ENCODE measurements at regions not wholly inside any gene's neighbourhood (a gene's known extent, or its start where the extent isn't known, plus 50 kb on each side); places are given as distances from the start of the nearest gene placed in this dataset.

DNA sequence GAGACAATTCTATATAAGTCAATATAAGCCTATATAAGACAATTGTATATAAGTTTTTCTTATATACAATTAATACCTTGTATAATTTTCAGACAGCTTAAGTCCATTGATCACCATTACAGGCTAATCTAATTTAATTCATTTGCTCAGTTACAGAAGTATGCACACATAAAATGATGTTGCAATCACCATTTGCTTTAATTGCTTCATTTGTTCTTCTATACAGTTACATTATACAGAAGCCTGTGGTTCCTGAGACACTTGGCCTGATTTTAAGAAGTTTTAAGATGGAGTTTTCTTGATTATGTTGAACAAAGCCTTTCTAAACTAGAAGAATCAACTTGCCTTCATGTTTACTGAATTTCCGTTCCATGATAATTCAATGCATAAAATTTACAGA, 314.6 kb upstream of the PDE3A start:
- no peaks in the 10 kb centered on the region for H3K27me3 ChIP-seq
- no peak overlapping the region for H3K27ac ChIP-seq
- intact Hi-C loops (cut with DNase I), result no loop called here
- DNase-seq (ENCODE audit: extremely low spot score in 2 of 2), result no peak
- no peaks in the 10 kb centered on the region for H3K4me1 ChIP-seq
- no peaks in the 10 kb centered on the region for H3K36me3 ChIP-seq
- no peak overlapping the region for H3K4me3 ChIP-seq
- no peak for TF ChIP-seq POLR2AphosphoS5 (IDR thresholded peaks at IDR 0.05; ENCODE audit: insufficient read depth in 1 of 2, low read depth in 1 of 2)
- no peak for TF ChIP-seq POLR2A (IDR thresholded peaks at IDR 0.05)
- TF ChIP-seq, protein P1, sequence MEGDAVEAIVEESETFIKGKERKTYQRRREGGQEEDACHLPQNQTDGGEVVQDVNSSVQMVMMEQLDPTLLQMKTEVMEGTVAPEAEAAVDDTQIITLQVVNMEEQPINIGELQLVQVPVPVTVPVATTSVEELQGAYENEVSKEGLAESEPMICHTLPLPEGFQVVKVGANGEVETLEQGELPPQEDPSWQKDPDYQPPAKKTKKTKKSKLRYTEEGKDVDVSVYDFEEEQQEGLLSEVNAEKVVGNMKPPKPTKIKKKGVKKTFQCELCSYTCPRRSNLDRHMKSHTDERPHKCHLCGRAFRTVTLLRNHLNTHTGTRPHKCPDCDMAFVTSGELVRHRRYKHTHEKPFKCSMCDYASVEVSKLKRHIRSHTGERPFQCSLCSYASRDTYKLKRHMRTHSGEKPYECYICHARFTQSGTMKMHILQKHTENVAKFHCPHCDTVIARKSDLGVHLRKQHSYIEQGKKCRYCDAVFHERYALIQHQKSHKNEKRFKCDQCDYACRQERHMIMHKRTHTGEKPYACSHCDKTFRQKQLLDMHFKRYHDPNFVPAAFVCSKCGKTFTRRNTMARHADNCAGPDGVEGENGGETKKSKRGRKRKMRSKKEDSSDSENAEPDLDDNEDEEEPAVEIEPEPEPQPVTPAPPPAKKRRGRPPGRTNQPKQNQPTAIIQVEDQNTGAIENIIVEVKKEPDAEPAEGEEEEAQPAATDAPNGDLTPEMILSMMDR (IDR thresholded peaks at IDR 0.05), result no peak
- H3K9me3 ChIP-seq, result no peaks in the 10 kb centered on the region

DNA sequence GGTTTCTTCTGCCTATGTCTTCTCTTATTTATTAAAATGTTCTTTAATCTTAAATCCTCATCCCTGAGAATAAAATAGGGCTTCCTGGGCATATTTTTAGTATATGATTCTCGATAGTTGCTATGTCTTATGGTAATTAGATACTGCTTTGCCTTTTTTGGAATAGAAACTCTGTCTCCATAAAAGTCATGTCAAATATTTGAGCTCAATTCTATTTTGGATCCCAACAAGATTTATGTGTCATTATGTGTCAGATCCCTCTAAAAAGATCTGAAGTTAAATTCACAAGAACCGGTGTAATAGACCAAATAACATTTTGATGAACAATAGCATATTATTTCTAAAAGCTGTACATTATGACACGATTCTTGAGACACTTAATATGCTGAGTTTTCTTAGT, 312.5 kb upstream of the PDE3A start:
- TF ChIP-seq, protein P1 (IDR thresholded peaks at IDR 0.05), result no peak
- TF ChIP-seq POLR2AphosphoS5 (IDR thresholded peaks at IDR 0.05; ENCODE audit: insufficient read depth in 1 of 2, low read depth in 1 of 2) (no peak), POLR2A (IDR thresholded peaks at IDR 0.05) (no peak)
- no peaks in the 10 kb centered on the region for H3K4me1 ChIP-seq
- no peaks in the 10 kb centered on the region for H3K27me3 ChIP-seq
- no peak for DNase-seq (ENCODE audit: extremely low spot score in 2 of 2)
- no peak overlapping the region for H3K4me3 ChIP-seq
- no peak overlapping the region for H3K27ac ChIP-seq
- no peaks in the 10 kb centered on the region for H3K9me3 ChIP-seq
- intact Hi-C loops (cut with DNase I), result no loop called here
- no peaks in the 10 kb centered on the region for H3K36me3 ChIP-seq

DNA sequence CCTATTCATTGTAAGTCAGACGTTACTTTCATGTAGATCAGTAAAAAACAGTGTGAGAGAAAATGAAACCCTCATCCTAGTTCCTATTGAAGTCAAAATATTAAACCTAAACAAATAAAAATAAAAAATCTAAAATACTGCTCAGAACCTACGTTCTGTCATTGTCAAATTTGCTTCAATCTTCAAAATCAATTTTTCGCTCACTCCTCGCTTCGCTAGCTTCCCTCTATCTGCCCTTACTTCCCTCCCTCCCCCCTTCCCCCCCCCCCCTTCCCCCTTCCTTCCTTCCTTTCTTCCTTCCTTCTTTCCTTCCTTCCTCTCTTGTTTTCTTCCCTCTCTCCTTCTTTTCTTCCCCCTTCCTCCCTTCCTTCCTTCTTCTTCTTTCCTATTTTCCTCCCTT, 310.9 kb upstream of the PDE3A start:
- no peaks in the 10 kb centered on the region for H3K36me3 ChIP-seq
- no peaks in the 10 kb centered on the region for H3K27me3 ChIP-seq
- H3K9me3 ChIP-seq, result no peaks in the 10 kb centered on the region
- no peak overlapping the region for H3K4me3 ChIP-seq
- TF ChIP-seq POLR2AphosphoS5 (IDR thresholded peaks at IDR 0.05; ENCODE audit: insufficient read depth in 1 of 2, low read depth in 1 of 2) (no peak), POLR2A (IDR thresholded peaks at IDR 0.05) (no peak)
- TF ChIP-seq, protein P1 (IDR thresholded peaks at IDR 0.05), result no peak
- no peak for DNase-seq (ENCODE audit: extremely low spot score in 2 of 2)
- no peak overlapping the region for H3K27ac ChIP-seq
- H3K4me1 ChIP-seq, result no peaks in the 10 kb centered on the region
- intact Hi-C loops (cut with DNase I), result no loop called here

DNA sequence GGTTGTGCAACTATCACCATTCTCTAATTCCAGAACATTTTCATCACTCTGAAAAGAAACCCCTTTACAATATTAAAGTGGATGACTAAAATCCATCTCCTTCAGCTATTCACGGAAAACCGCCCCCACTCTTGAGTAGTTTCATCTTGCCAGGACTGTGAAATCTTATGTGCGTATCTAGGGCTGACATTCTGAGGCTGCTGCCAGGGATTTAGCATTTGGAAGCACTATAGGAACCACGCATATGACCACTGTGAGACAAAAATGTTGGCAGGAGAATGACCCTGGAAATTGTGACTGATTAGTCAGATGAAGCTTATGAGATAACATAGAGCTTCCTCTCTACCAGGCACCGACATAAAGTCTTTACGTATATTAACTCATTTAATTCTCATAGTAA, 305.2 kb upstream of the PDE3A start:
- Histone ChIP-seq H3K27ac (no peak overlapping the region), H3K4me1 (no peaks in the 10 kb centered on the region), H3K36me3 (no peaks in the 10 kb centered on the region), H3K27me3 (no peaks in the 10 kb centered on the region), H3K9me3 (no peaks in the 10 kb centered on the region), H3K4me3 (no peak overlapping the region)
- DNase-seq (ENCODE audit: extremely low spot score in 2 of 2), result no peak
- TF ChIP-seq POLR2AphosphoS5 (IDR thresholded peaks at IDR 0.05; ENCODE audit: insufficient read depth in 1 of 2, low read depth in 1 of 2), result no peak
- TF ChIP-seq POLR2A (IDR thresholded peaks at IDR 0.05), result no peak
- TF ChIP-seq, protein P1 (IDR thresholded peaks at IDR 0.05), result no peak
- intact Hi-C loops (cut with DNase I), result no loop called here

DNA sequence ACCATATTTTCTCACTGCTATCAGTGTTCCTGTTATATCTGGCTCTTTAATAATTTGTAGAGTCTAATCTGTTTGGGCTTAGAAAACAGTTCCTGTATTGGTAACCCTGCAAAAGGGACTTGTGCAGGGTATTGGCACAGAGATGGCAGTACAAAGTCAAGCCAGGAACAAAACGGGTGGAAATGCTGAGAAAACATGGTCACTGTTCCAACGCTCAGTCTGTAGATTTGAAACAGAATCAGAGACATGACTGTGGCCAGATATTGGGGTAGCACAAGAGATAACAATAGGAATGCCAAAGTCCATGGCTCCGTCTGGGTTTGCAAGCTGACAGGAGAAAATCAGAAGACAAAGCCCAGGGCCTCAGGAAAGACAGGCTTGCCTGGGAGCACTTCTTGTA, 290.7 kb upstream of the PDE3A start:
- Histone ChIP-seq H3K4me1 (no peaks in the 10 kb centered on the region), H3K36me3 (no peaks in the 10 kb centered on the region), H3K27ac (no peak overlapping the region), H3K27me3 (no peaks in the 10 kb centered on the region), H3K4me3 (no peak overlapping the region), H3K9me3 (no peaks in the 10 kb centered on the region)
- TF ChIP-seq POLR2AphosphoS5 (IDR thresholded peaks at IDR 0.05; ENCODE audit: insufficient read depth in 1 of 2, low read depth in 1 of 2) (no peak), POLR2A (IDR thresholded peaks at IDR 0.05) (no peak)
- TF ChIP-seq, protein P1 (IDR thresholded peaks at IDR 0.05), result no peak
- intact Hi-C loops (cut with DNase I), result no loop called here
- DNase-seq (ENCODE audit: extremely low spot score in 2 of 2), result no peak
